T-cell (primary cell): ENCODE measurements at regions not wholly inside any gene's neighbourhood (a gene's known extent, or its start where the extent isn't known, plus 50 kb on each side); places are given as distances from the start of the nearest gene placed in this dataset.

Source experiments
- ATAC-seq, 4 experiments: fragments of 200-7000 bp in 3 of 4; fragments of 150-1000 bp in 1 of 4; cut with Tn5 transposase; replicated peaks in 1 of 4; 1 replicate in 3 of 4; 2 replicates in 1 of 4; pipeline ENCODE4 v1.10.0; 2021; ENCODE audit warnings: moderate library complexity in 3 of 4, mild to moderate bottlenecking in 2 of 4, moderate number of reproducible peaks in 1 of 4
- CTCF ChIA-PET, 2 donors: fragments of 300-600 bp; sonication (Branson Sonifier 250); formaldehyde crosslinking; loops; one replicate each; lab custom pipeline; 2022; ENCODE audit warnings: antibody characterized with exemption in 2 of 2; lab: Charles Lee
- POLR2A ChIA-PET, 2 donors: fragments of 300-600 bp; sonication (Branson Sonifier 250); formaldehyde crosslinking; loops; one replicate each; lab custom pipeline; 2022; ENCODE audit warnings: antibody characterized with exemption in 2 of 2; lab: Charles Lee
- DNase-seq, 35 experiments: peaks; one replicate each; pipeline versions ENCODE4 v3.0.0 to v3.0.0-alpha.2; 2013 to 2023
- H3K27ac ChIP-seq: one replicate; pipeline ENCODE4 v1.5.1; 2013; ENCODE audit warnings: low read length
- H3K27me3 ChIP-seq, 2 experiments: replicated peaks in 1 of 2; 1 replicate in 1 of 2; 2 replicates in 1 of 2; pipeline versions ENCODE4 v1.6.1 to v1.7.0; 2013; ENCODE audit warnings: low read length in 1 of 2, mixed read lengths in 1 of 2; ENCODE audit not compliant: control insufficient read depth in 2 of 2, insufficient read depth in 2 of 2; ENCODE audit errors: extremely low read depth in 1 of 2
- H3K36me3 ChIP-seq, 2 donors: 1 replicate in 1 of 2; 2 replicates in 1 of 2; pipeline versions ENCODE4 v1.6.1 to v1.7.0; 2013; ENCODE audit warnings: low read length in 1 of 2; ENCODE audit not compliant: control insufficient read depth in 2 of 2, insufficient read depth in 1 of 2; ENCODE audit errors: extremely low read depth in 1 of 2
- H3K4me1 ChIP-seq, 2 experiments: 1 replicate in 1 of 2; 2 replicates in 1 of 2; pipeline versions ENCODE4 v1.6.1 to v1.7.0; 2013; ENCODE audit warnings: low read length in 2 of 2, mixed read lengths in 1 of 2; ENCODE audit not compliant: insufficient read depth in 2 of 2, control insufficient read depth in 1 of 2; ENCODE audit errors: extremely low read depth in 1 of 2
- H3K4me3 ChIP-seq, 2 donors: 1 replicate in 1 of 2; 2 replicates in 1 of 2; pipeline versions ENCODE4 v1.5.1 to v1.7.0; 2013; ENCODE audit warnings: mild to moderate bottlenecking in 2 of 2, low read length in 1 of 2, moderate library complexity in 1 of 2; ENCODE audit not compliant: control insufficient read depth in 1 of 2; ENCODE audit errors: extremely low read depth in 1 of 2
- H3K9me3 ChIP-seq: 2 replicates; pipeline ENCODE4 v1.7.0; 2013
- H3K27ac Mint-ChIP-seq, 2 donors: one replicate each; pipeline ENCODE4 v1.8.0; 2020 to 2021; ENCODE audit warnings: mild to moderate bottlenecking in 2 of 2, mixed read lengths in 2 of 2
- H3K27me3 Mint-ChIP-seq, 2 donors: one replicate each; pipeline ENCODE4 v1.8.0; 2021 to 2022; ENCODE audit warnings: mixed read lengths in 2 of 2
- H3K36me3 Mint-ChIP-seq: one replicate; pipeline ENCODE4 v1.8.0; 2021; ENCODE audit warnings: mixed read lengths
- H3K4me1 Mint-ChIP-seq, 3 donors: one replicate each; pipeline ENCODE4 v1.8.0; 2020 to 2022; ENCODE audit warnings: mixed read lengths in 3 of 3, mild to moderate bottlenecking in 1 of 3
- H3K4me3 Mint-ChIP-seq, 3 donors: one replicate each; pipeline ENCODE4 v1.8.0; 2020 to 2022; ENCODE audit warnings: mild to moderate bottlenecking in 3 of 3, mixed read lengths in 3 of 3, moderate library complexity in 3 of 3
- H3K9me3 Mint-ChIP-seq, 3 donors: one replicate each; pipeline ENCODE4 v1.8.0; 2020 to 2022; ENCODE audit warnings: mixed read lengths in 3 of 3
- WGBS: methylation state at CpG from one replicate; pipeline ENCODE4 v1.1.5; 2013; ENCODE audit warnings: missing lambda C conversion rate; ENCODE audit not compliant: insufficient coverage; 5-methylcytosine and 5-hydroxymethylcytosine counted together

GRCh38 chr6:18596531-18596835 is 209.3 kb downstream of the RNF144B start:
- H3K27ac Mint-ChIP-seq, result no peak overlapping the region
- Histone ChIP-seq H3K27me3 (peaks cover 0 to 6% of the 10 kb centered on the region in 2 experiments), H3K4me3 (no peak overlapping the region), H3K27ac (no peak overlapping the region), H3K9me3 (no peaks in the 10 kb centered on the region), H3K36me3 (no peaks in the 10 kb centered on the region), H3K4me1 (no peaks in the 10 kb centered on the region)
- H3K27me3 Mint-ChIP-seq, result peaks cover 9 to 27% of the 10 kb centered on the region in 2 donors
- H3K9me3 Mint-ChIP-seq, result no peaks in the 10 kb centered on the region
- no peak for DNase-seq
- peaks cover 2 to 7% (median 3%) of the 10 kb centered on the region in 3 donors for H3K4me1 Mint-ChIP-seq
- no peak for ATAC-seq
- H3K4me3 Mint-ChIP-seq, result no peak overlapping the region
- H3K36me3 Mint-ChIP-seq, result no peaks in the 10 kb centered on the region
- CTCF ChIA-PET, result interaction anchor here (1.0 to 2.4 kb wide), 4 partner anchors 10 to 1465 kb away, joined by 3 to 10 read pairs (median 6); no protein-coding TSS in a partner anchor
- POLR2A ChIA-PET, result no interaction called here

GRCh38 chr6:18598551-18599264 is 211.6 kb downstream of the RNF144B start:
- no peak overlapping the region for H3K4me3 Mint-ChIP-seq
- peaks cover 4 to 23% of the 10 kb centered on the region in 2 donors for H3K27me3 Mint-ChIP-seq

GRCh38 chr6:18600255-18600654 is 213.1 kb downstream of the RNF144B start:
- peaks cover 2 to 7% (median 3%) of the 10 kb centered on the region in 3 donors for H3K4me1 Mint-ChIP-seq
- DNase-seq (no peak), ATAC-seq (no peak)
- H3K27ac Mint-ChIP-seq, result no peak overlapping the region
- peaks cover 0 to 9% of the 10 kb centered on the region in 2 experiments for H3K27me3 ChIP-seq
- H3K36me3 ChIP-seq, result no peaks in the 10 kb centered on the region
- H3K27me3 Mint-ChIP-seq, result peaks cover 6 to 29% of the 10 kb centered on the region in 2 donors
- no CpG with 5 or more reads among the region's 2 CpGs for WGBS
- CTCF ChIA-PET, result no interaction called here
- no peaks in the 10 kb centered on the region for H3K9me3 Mint-ChIP-seq
- no peak overlapping the region for H3K4me3 Mint-ChIP-seq
- no peaks in the 10 kb centered on the region for H3K4me1 ChIP-seq
- no peak overlapping the region for H3K4me3 ChIP-seq
- H3K36me3 Mint-ChIP-seq, result no peaks in the 10 kb centered on the region
- H3K27ac ChIP-seq, result no peak overlapping the region
- POLR2A ChIA-PET, result no interaction called here
- H3K9me3 ChIP-seq, result no peaks in the 10 kb centered on the region

More at GRCh38 chr6:18598551-18599264, 211.6 kb downstream of the RNF144B start:
- ATAC-seq, result no peak
- POLR2A ChIA-PET, result no interaction called here
- no peaks in the 10 kb centered on the region for H3K4me1 ChIP-seq
- Mint-ChIP-seq H3K27ac (no peak overlapping the region), H3K9me3 (no peaks in the 10 kb centered on the region), H3K36me3 (no peaks in the 10 kb centered on the region), H3K4me1 (peaks cover 2 to 7% (median 3%) of the 10 kb centered on the region in 3 donors)
- H3K36me3 ChIP-seq, result no peaks in the 10 kb centered on the region
- CTCF ChIA-PET, result interaction anchor here (0.6 to 0.7 kb wide), 4 partner anchors 613 to 1603 kb away, joined by 3 to 7 read pairs (median 4); no protein-coding TSS in a partner anchor
- no peak overlapping the region for H3K27ac ChIP-seq
- DNase-seq, result no peak
- H3K27me3 ChIP-seq, result peaks cover 0 to 9% of the 10 kb centered on the region in 2 experiments
- no peaks in the 10 kb centered on the region for H3K9me3 ChIP-seq
- whole genome bisulfite sequencing, result 75% methylated on average over 3 of the region's 4 CpGs
- H3K4me3 ChIP-seq, result no peak overlapping the region

- H3K27me3 Mint-ChIP-seq, result peaks cover 6 to 20% of the 10 kb centered on the region in 2 donors
These were observed 214.4 kb downstream of the RNF144B start for GRCh38 chr6:18601516-18602020.

GRCh38 chr6:18602931-18603330 is 215.8 kb downstream of the RNF144B start:
- Mint-ChIP-seq H3K27ac (no peak overlapping the region), H3K9me3 (no peaks in the 10 kb centered on the region), H3K36me3 (no peaks in the 10 kb centered on the region), H3K4me1 (no peaks in the 10 kb centered on the region), H3K4me3 (no peak overlapping the region), H3K27me3 (peaks cover 6 to 24% of the 10 kb centered on the region in 2 donors)
- no peak for DNase-seq
- Histone ChIP-seq H3K4me1 (no peaks in the 10 kb centered on the region), H3K27ac (no peak overlapping the region), H3K4me3 (no peak overlapping the region), H3K9me3 (no peaks in the 10 kb centered on the region), H3K36me3 (no peaks in the 10 kb centered on the region), H3K27me3 (peaks cover 0 to 9% of the 10 kb centered on the region in 2 experiments)
- ChIA-PET CTCF (interaction anchor here in 1 of 2 donors (0.5 to 1.3 kb wide), 2 partner anchors 11 to 1079 kb away, joined by 3 to 4 read pairs; no protein-coding TSS in a partner anchor), POLR2A (no interaction called here)
- no peak for ATAC-seq
- WGBS, result no CpG with 5 or more reads among the region's 2 CpGs

More at GRCh38 chr6:18601516-18602020, 214.4 kb downstream of the RNF144B start:
- DNase-seq (no peak), ATAC-seq (no peak)
- H3K4me3 ChIP-seq, result no peak overlapping the region
- no peaks in the 10 kb centered on the region for H3K4me1 ChIP-seq
- no peaks in the 10 kb centered on the region for H3K9me3 ChIP-seq
- no peaks in the 10 kb centered on the region for H3K9me3 Mint-ChIP-seq
- WGBS, result 67% methylated on average over 3 of the region's 5 CpGs
- H3K36me3 ChIP-seq, result no peaks in the 10 kb centered on the region
- ChIA-PET POLR2A (no interaction called here), CTCF (no interaction called here)
- H3K27ac ChIP-seq, result no peak overlapping the region
- peaks cover 0 to 3% (median 0%) of the 10 kb centered on the region in 3 donors for H3K4me1 Mint-ChIP-seq
- H3K27me3 ChIP-seq, result peaks cover 0 to 9% of the 10 kb centered on the region in 2 experiments
- no peaks in the 10 kb centered on the region for H3K36me3 Mint-ChIP-seq
- no peak overlapping the region for H3K27ac Mint-ChIP-seq
- H3K4me3 Mint-ChIP-seq, result no peak overlapping the region

- no peak overlapping the region for H3K27ac ChIP-seq
- no peaks in the 10 kb centered on the region for H3K36me3 Mint-ChIP-seq
- H3K36me3 ChIP-seq, result no peaks in the 10 kb centered on the region
- peaks cover 0 to 9% of the 10 kb centered on the region in 2 experiments for H3K27me3 ChIP-seq
- no peak overlapping the region for H3K4me3 ChIP-seq
- no peaks in the 10 kb centered on the region for H3K9me3 ChIP-seq
- H3K4me3 Mint-ChIP-seq, result no peak overlapping the region
- WGBS, result no CpG with 5 or more reads among the region's 5 CpGs
- H3K4me1 ChIP-seq, result no peaks in the 10 kb centered on the region
- no peaks in the 10 kb centered on the region for H3K4me1 Mint-ChIP-seq
- H3K27ac Mint-ChIP-seq, result no peak overlapping the region
- H3K9me3 Mint-ChIP-seq, result no peaks in the 10 kb centered on the region
- CTCF ChIA-PET, result interaction anchor here in 1 of 2 donors (0.5 to 1.3 kb wide), 2 partner anchors 12 to 1080 kb away, joined by 3 to 4 read pairs; no protein-coding TSS in a partner anchor
- POLR2A ChIA-PET, result no interaction called here
- DNase-seq (no peak), ATAC-seq (no peak)
- peaks cover 6 to 23% of the 10 kb centered on the region in 2 donors for H3K27me3 Mint-ChIP-seq
These were observed 216.2 kb downstream of the RNF144B start for GRCh38 chr6:18603361-18603760.
